Karpas-422 (cell line): ENCODE measurements at regions not wholly inside any gene's neighbourhood (a gene's known extent, or its start where the extent isn't known, plus 50 kb on each side); places are given as distances from the start of the nearest gene placed in this dataset.

Source experiments
- DNase-seq: peaks from one replicate; pipeline ENCODE4 v3.0.0-alpha.2; 2015
- H2AFZ ChIP-seq: fragments of 200-600 bp; sonication (generic); 2 replicates; pipeline ENCODE4 v1.6.1; 2014; ENCODE audit warnings: antibody characterized with exemption, low read length, mixed read lengths
- H3K27ac ChIP-seq: fragments of 200-600 bp; sonication (generic); 2 replicates; pipeline ENCODE4 v1.5.1; 2014; ENCODE audit warnings: mild to moderate bottlenecking, low read length, moderate library complexity
- H3K27me3 ChIP-seq: fragments of 200-600 bp; sonication (generic); 2 replicates; pipeline ENCODE4 v1.6.1; 2014; ENCODE audit warnings: low read length, mixed read lengths
- H3K36me3 ChIP-seq: fragments of 200-600 bp; sonication (generic); 2 replicates; pipeline ENCODE4 v1.6.1; 2014; ENCODE audit warnings: low read length, mixed read lengths; ENCODE audit not compliant: insufficient read depth
- H3K4me1 ChIP-seq: fragments of 200-600 bp; sonication (generic); 2 replicates; pipeline ENCODE4 v1.6.1; 2014; ENCODE audit warnings: mild to moderate bottlenecking, low read length, mixed read lengths
- H3K4me2 ChIP-seq: fragments of 200-600 bp; sonication (generic); 2 replicates; pipeline ENCODE4 v1.6.1; 2014; ENCODE audit warnings: low read length, low read depth, mild to moderate bottlenecking; ENCODE audit not compliant: poor library complexity, severe bottlenecking
- H3K4me3 ChIP-seq: fragments of 200-600 bp; sonication (generic); 2 replicates; pipeline ENCODE4 v1.5.1; 2014; ENCODE audit warnings: mild to moderate bottlenecking, antibody characterized with exemption, low read length, mixed read lengths
- H3K79me2 ChIP-seq: fragments of 200-600 bp; sonication (generic); 2 replicates; pipeline ENCODE4 v1.6.1; 2014; ENCODE audit warnings: mild to moderate bottlenecking, low read length, mixed read lengths
- H3K9ac ChIP-seq: fragments of 200-600 bp; sonication (generic); 2 replicates; pipeline ENCODE4 v1.6.0; 2014; ENCODE audit warnings: low read length
- H3K9me2 ChIP-seq: fragments of 200-600 bp; sonication (generic), shearing (Covaris generic); replicated peaks from 2 replicates; pipeline ENCODE4 v1.6.0; 2014; ENCODE audit warnings: mild to moderate bottlenecking, low read length, moderate library complexity; ENCODE audit not compliant: insufficient read depth
- H3K9me3 ChIP-seq: fragments of 300-700, 200-600 bp; sonication (generic); 2 replicates; pipeline ENCODE4 v1.6.1; 2014; ENCODE audit warnings: low read length, mixed read lengths
- H4K20me1 ChIP-seq: fragments of 200-600 bp; sonication (generic); 2 replicates; pipeline ENCODE4 v1.6.1; 2014; ENCODE audit warnings: mild to moderate bottlenecking, antibody characterized with exemption, low read length, low read depth; ENCODE audit not compliant: insufficient read depth

GRCh38 chr15:62945760-62946159, 96.8 kb upstream of the TPM1 start:
- H3K27ac ChIP-seq, result no peak overlapping the region
- no peaks in the 10 kb centered on the region for H3K9me3 ChIP-seq
- H3K9me2 ChIP-seq, result no peaks in the 10 kb centered on the region
- H3K9ac ChIP-seq, result no peak overlapping the region
- H3K4me1 ChIP-seq, result no peaks in the 10 kb centered on the region
- no peak overlapping the region for H3K4me3 ChIP-seq
- no peak overlapping the region for H3K4me2 ChIP-seq
- H3K36me3 ChIP-seq, result no peaks in the 10 kb centered on the region
- H3K79me2 ChIP-seq, result no peaks in the 10 kb centered on the region
- H4K20me1 ChIP-seq, result no peaks in the 10 kb centered on the region
- no peak overlapping the region for H2AFZ ChIP-seq
- DNase-seq, result no peak
- H3K27me3 ChIP-seq, result no peaks in the 10 kb centered on the region

- no peak overlapping the region for H2AFZ ChIP-seq
- DNase-seq, result no peak
- no peaks in the 10 kb centered on the region for H3K9me2 ChIP-seq
Measured at GRCh38 chr15:62946940-62947339, 95.6 kb upstream of the TPM1 start.

DNA sequence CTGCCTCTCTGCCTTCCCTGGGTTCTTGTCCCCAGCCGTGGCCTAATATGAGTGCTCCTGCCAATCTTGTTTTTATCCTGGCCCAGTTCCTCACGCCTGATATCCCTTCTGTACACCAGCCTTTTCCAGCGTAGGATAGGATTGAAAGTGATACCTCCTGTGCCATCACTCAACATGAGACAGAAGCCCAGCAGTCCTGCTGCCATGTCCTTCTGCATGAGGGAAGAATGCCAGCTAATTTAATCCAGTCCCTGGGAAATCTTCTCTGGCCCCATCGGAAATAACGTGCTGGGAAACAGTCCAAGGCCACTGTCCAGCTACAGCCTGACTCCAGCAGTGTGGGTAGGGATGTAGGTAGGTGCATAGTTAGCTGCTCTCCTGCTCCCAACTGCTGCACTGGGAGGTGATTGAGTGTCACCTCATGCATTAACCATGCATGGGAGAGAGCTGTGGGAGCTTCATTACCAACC, 92.0 kb upstream of the TPM1 start:
- H3K9me3 ChIP-seq, result no peaks in the 10 kb centered on the region
- no peak overlapping the region for H3K9ac ChIP-seq
- H4K20me1 ChIP-seq, result no peaks in the 10 kb centered on the region
- H3K36me3 ChIP-seq, result no peaks in the 10 kb centered on the region
- H3K79me2 ChIP-seq, result no peaks in the 10 kb centered on the region
- H3K4me1 ChIP-seq, result no peaks in the 10 kb centered on the region
- H3K4me3 ChIP-seq, result no peak overlapping the region
- no peak overlapping the region for H3K4me2 ChIP-seq
- no peak for DNase-seq
- no peak overlapping the region for H2AFZ ChIP-seq
- H3K9me2 ChIP-seq, result no peaks in the 10 kb centered on the region
- no peaks in the 10 kb centered on the region for H3K27me3 ChIP-seq
- H3K27ac ChIP-seq, result no peak overlapping the region

More at GRCh38 chr15:62946940-62947339, 95.6 kb upstream of the TPM1 start:
- Histone ChIP-seq H3K9ac (no peak overlapping the region), H3K79me2 (no peaks in the 10 kb centered on the region), H3K27me3 (no peaks in the 10 kb centered on the region), H3K4me2 (no peak overlapping the region), H4K20me1 (no peaks in the 10 kb centered on the region), H3K4me3 (no peak overlapping the region), H3K9me3 (no peaks in the 10 kb centered on the region), H3K4me1 (no peaks in the 10 kb centered on the region), H3K27ac (no peak overlapping the region), H3K36me3 (no peaks in the 10 kb centered on the region)

DNA sequence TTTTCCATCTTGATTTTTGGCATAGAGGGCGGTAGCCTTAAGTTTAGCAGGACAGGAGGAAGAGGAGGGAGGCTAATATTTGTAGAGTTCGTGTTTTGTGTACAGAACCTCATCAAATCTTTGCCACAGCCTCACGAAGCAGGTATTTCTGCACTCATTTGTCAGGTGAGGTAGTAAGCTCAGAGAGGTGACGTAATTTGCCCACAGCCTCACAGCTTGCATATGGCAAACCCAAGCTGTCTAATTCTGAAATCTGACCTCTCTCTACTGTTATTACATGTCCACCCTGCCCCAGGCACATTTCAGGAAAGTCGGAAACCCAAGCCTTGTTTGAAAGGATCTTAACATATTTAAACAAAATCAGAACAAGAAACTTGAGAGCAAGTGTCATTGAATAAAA, 91.1 kb upstream of the TPM1 start:
- H3K9me2 ChIP-seq, result no peaks in the 10 kb centered on the region
- no peak overlapping the region for H3K4me2 ChIP-seq
- no peaks in the 10 kb centered on the region for H3K27me3 ChIP-seq
- H3K79me2 ChIP-seq, result no peaks in the 10 kb centered on the region
- H2AFZ ChIP-seq, result no peak overlapping the region
- no peaks in the 10 kb centered on the region for H3K9me3 ChIP-seq
- no peak overlapping the region for H3K4me3 ChIP-seq
- no peak for DNase-seq
- no peaks in the 10 kb centered on the region for H3K36me3 ChIP-seq
- no peak overlapping the region for H3K27ac ChIP-seq
- H4K20me1 ChIP-seq, result no peaks in the 10 kb centered on the region
- no peaks in the 10 kb centered on the region for H3K4me1 ChIP-seq
- H3K9ac ChIP-seq, result no peak overlapping the region

GRCh38 chr15:62953021-62953420, 89.5 kb upstream of the TPM1 start:
- Histone ChIP-seq H3K9me3 (no peaks in the 10 kb centered on the region), H3K4me1 (no peaks in the 10 kb centered on the region), H3K4me3 (no peak overlapping the region), H3K9me2 (no peaks in the 10 kb centered on the region), H3K27me3 (no peaks in the 10 kb centered on the region), H3K79me2 (no peaks in the 10 kb centered on the region), H4K20me1 (no peaks in the 10 kb centered on the region), H3K27ac (no peak overlapping the region), H3K9ac (no peak overlapping the region), H3K4me2 (no peak overlapping the region), H3K36me3 (no peaks in the 10 kb centered on the region), H2AFZ (no peak overlapping the region)
- no peak for DNase-seq

DNA sequence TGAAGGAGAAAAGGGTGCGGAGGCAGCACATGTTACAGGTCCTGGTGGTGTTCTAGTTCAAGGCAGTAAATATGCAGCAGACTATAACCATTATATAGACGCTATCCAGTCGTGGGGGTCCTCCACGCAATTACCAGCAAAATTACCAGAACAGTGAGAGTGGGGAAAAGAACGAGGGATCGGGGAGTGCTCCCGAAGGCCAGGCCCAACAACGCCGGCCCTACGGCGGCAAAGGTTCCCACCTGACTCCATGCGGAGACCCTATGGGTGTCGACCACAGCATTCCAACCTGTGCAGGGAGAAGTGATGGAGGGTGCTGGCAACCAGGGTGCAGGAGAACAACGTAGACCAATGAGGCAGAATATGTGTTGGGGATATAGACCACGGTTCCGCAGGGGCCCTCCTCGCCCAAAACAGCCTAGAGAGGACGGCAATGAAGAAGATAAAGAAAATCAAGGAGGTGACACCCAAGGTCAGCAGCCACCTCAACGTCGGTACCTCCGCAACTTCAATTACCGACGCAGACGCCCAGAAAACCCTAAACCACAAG, 89.0 kb upstream of the TPM1 start:
- Histone ChIP-seq H3K9ac (no peak overlapping the region), H3K27ac (no peak overlapping the region), H3K4me2 (no peak overlapping the region), H3K79me2 (no peaks in the 10 kb centered on the region), H3K9me2 (no peaks in the 10 kb centered on the region), H3K27me3 (no peaks in the 10 kb centered on the region), H3K9me3 (no peaks in the 10 kb centered on the region), H3K4me3 (no peak overlapping the region), H2AFZ (no peak overlapping the region), H3K4me1 (no peaks in the 10 kb centered on the region), H4K20me1 (no peaks in the 10 kb centered on the region), H3K36me3 (no peaks in the 10 kb centered on the region)
- DNase-seq, result no peak

GRCh38 chr15:62957130-62957529, 85.4 kb upstream of the TPM1 start:
- H4K20me1 ChIP-seq, result no peaks in the 10 kb centered on the region
- no peaks in the 10 kb centered on the region for H3K9me3 ChIP-seq
- H2AFZ ChIP-seq, result no peak overlapping the region
- H3K4me1 ChIP-seq, result no peaks in the 10 kb centered on the region
- no peak overlapping the region for H3K4me3 ChIP-seq
- no peaks in the 10 kb centered on the region for H3K9me2 ChIP-seq
- DNase-seq, result no peak
- no peaks in the 10 kb centered on the region for H3K79me2 ChIP-seq
- no peak overlapping the region for H3K4me2 ChIP-seq
- H3K27me3 ChIP-seq, result no peaks in the 10 kb centered on the region
- H3K36me3 ChIP-seq, result no peaks in the 10 kb centered on the region
- H3K27ac ChIP-seq, result no peak overlapping the region
- H3K9ac ChIP-seq, result no peak overlapping the region

DNA sequence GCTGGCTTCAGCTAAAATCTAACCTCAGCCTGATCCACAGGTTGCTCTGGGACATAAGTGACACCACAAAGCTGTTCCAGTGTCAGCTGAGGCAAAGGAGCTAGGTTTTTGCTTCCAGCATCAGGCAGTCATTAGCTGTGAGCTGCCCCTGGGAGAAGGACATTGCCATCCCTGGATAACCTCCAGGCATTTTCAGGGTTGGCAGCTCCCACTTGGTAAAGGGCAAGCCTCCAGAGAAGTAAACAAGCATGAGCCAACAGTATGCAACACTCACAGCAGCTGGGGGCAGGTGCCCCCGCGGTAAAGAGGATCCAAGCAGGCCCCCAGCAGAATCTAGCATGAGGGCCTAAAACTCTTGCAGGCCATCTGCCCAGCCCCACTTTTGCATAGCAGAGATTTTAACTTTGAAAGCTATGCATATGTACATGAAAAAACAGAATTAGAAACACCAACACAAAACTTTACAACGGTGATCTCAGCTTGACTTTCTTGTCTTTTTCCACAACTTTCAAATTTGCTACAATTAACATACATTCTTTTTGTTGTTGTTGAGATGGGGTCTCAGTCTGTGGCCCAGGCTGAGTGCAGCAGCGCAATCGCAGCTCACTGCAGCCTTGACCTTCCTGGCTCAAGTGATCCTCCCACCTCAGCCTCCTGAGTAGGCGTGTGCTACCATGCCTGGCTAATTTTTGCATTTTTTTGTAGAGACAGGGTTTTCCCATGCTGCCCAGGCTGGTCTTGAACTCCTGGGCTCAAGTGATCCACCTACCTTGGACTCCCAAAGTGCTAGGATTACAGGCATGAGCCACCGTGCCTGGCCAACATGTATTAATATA, 83.8 kb upstream of the TPM1 start:
- Histone ChIP-seq H3K9ac (no peak overlapping the region), H3K27ac (no peak overlapping the region), H3K4me1 (no peaks in the 10 kb centered on the region), H3K27me3 (no peaks in the 10 kb centered on the region), H3K9me3 (no peaks in the 10 kb centered on the region), H3K9me2 (no peaks in the 10 kb centered on the region), H4K20me1 (no peaks in the 10 kb centered on the region), H3K79me2 (no peaks in the 10 kb centered on the region), H3K4me3 (no peak overlapping the region), H3K36me3 (no peaks in the 10 kb centered on the region), H3K4me2 (no peak overlapping the region), H2AFZ (no peak overlapping the region)
- no peak for DNase-seq
